HepG2 (cell line): ENCODE measurements at regions not wholly inside any gene's neighbourhood (a gene's known extent, or its start where the extent isn't known, plus 50 kb on each side); places are given as distances from the start of the nearest gene placed in this dataset.
A peak's percentile ranks its signal among the peaks of the same experiment; 100 is the strongest.

Source experiments
- BCL6 ChIP-seq: IDR thresholded peaks from 2 replicates; pipeline ENCODE4 v1.6.1; 2016; ENCODE audit warnings: missing genetic modification reagents, missing compliant biosample characterization
- EP300 ChIP-seq, 3 experiments: sonication (generic) in 1 of 3; formaldehyde crosslinking in 1 of 3; IDR thresholded peaks; 2 replicates each; pipeline versions ENCODE4 v1.5.1 to v1.6.1; 2011 to 2020; ENCODE audit warnings: low read depth in 2 of 3, low read length in 2 of 3, borderline replicate concordance in 1 of 3, improper control_type of control experiment in 1 of 3, mild to moderate bottlenecking in 1 of 3, missing genetic modification reagents in 1 of 3, moderate library complexity in 1 of 3
- GTF2F1 ChIP-seq: fragments of 150-350 bp; IDR thresholded peaks from 2 replicates; pipeline ENCODE4 v1.6.1; 2014; ENCODE audit warnings: low read length
- HNF4G ChIP-seq, 2 experiments: sonication (generic) in 1 of 2; formaldehyde crosslinking in 1 of 2; IDR thresholded peaks; 2 replicates each; pipeline versions ENCODE4 v1.4.0 to v1.6.1; 2011 to 2020; ENCODE audit warnings: borderline replicate concordance in 2 of 2, low read depth in 2 of 2, mild to moderate bottlenecking in 2 of 2, low read length in 1 of 2, missing genetic modification reagents in 1 of 2, moderate library complexity in 1 of 2
- HOXA5 ChIP-seq: sonication (generic); formaldehyde crosslinking; IDR thresholded peaks from 2 replicates; pipeline ENCODE4 v1.4.0; 2020; ENCODE audit warnings: missing genetic modification reagents
- IRX3 ChIP-seq: sonication (generic); formaldehyde crosslinking; IDR thresholded peaks from 2 replicates; pipeline ENCODE4 v1.8.1; 2023; ENCODE audit warnings: mild to moderate bottlenecking, low read depth, missing genetic modification reagents, borderline replicate concordance
- KLF6 ChIP-seq: IDR thresholded peaks from 2 replicates; pipeline ENCODE4 v1.8.0; 2016; ENCODE audit warnings: missing biosample characterization, missing genetic modification reagents
- MYNN ChIP-seq: sonication (generic); formaldehyde crosslinking; IDR thresholded peaks from 2 replicates; pipeline ENCODE4 v1.4.0; 2020; ENCODE audit warnings: mild to moderate bottlenecking, low read depth, missing genetic modification reagents
- MZF1 ChIP-seq: sonication (generic); formaldehyde crosslinking; IDR thresholded peaks from 2 replicates; pipeline ENCODE4 v1.8.1; 2023; ENCODE audit warnings: mild to moderate bottlenecking, missing genetic modification reagents, borderline replicate concordance
- NR1H2 ChIP-seq: sonication (generic); formaldehyde crosslinking; IDR thresholded peaks from 2 replicates; pipeline ENCODE4 v1.8.1; 2022; ENCODE audit warnings: low read depth, missing genetic modification reagents, borderline replicate concordance
- SALL2 ChIP-seq: sonication (generic); formaldehyde crosslinking; IDR thresholded peaks from 2 replicates; pipeline ENCODE4 v1.8.1; 2023; ENCODE audit warnings: mild to moderate bottlenecking, missing genetic modification reagents, inconsistent platforms
- TBX3 ChIP-seq: fragments of 450-650 bp; IDR thresholded peaks from 2 replicates; pipeline ENCODE4 v1.6.1; 2017; ENCODE audit warnings: antibody characterized with exemption, mild to moderate bottlenecking, inconsistent platforms, borderline replicate concordance
- U2AF2 ChIP-seq: fragments of 200-400 bp; formaldehyde crosslinking; IDR thresholded peaks from 2 replicates; pipeline ENCODE4 v1.6.1; 2017; ENCODE audit warnings: low read depth, mild to moderate bottlenecking, low read length
- WIZ ChIP-seq: sonication (generic); formaldehyde crosslinking; IDR thresholded peaks from 2 replicates; pipeline ENCODE4 v1.5.1; 2020; ENCODE audit warnings: mild to moderate bottlenecking, missing genetic modification reagents
- ZNF143 ChIP-seq: sonication (generic); formaldehyde crosslinking; IDR thresholded peaks from 2 replicates; pipeline ENCODE4 v1.4.0; 2020; ENCODE audit warnings: missing genetic modification reagents
- ZNF292 ChIP-seq: sonication (generic); formaldehyde crosslinking; IDR thresholded peaks from 2 replicates; pipeline ENCODE4 v1.8.1; 2022; ENCODE audit warnings: mild to moderate bottlenecking, low read depth, missing genetic modification reagents, borderline replicate concordance
- ZNF484 ChIP-seq: sonication (generic); formaldehyde crosslinking; IDR thresholded peaks from 2 replicates; pipeline ENCODE4 v1.5.1; 2020; ENCODE audit warnings: mild to moderate bottlenecking, low read depth, missing genetic modification reagents, borderline replicate concordance
- TF ChIP-seq, protein P1 (sequence below): sonication (generic); formaldehyde crosslinking; IDR thresholded peaks from 2 replicates; pipeline ENCODE4 v1.4.0; 2020; ENCODE audit warnings: mild to moderate bottlenecking, low read depth, missing genetic modification reagents
- TF ChIP-seq, protein P2 (sequence below): sonication (generic); formaldehyde crosslinking; IDR thresholded peaks from 2 replicates; pipeline ENCODE4 v1.5.1; 2020; ENCODE audit warnings: missing genetic modification reagents, mild to moderate bottlenecking, borderline replicate concordance
- TF ChIP-seq, protein P3 (sequence below): IDR thresholded peaks from 2 replicates; pipeline ENCODE4 v1.6.1; 2016; ENCODE audit warnings: missing genetic modification reagents, missing compliant biosample characterization
- TF ChIP-seq, protein P4 (sequence below): sonication (generic); formaldehyde crosslinking; IDR thresholded peaks from 2 replicates; pipeline ENCODE4 v1.4.0; 2020; ENCODE audit warnings: missing genetic modification reagents
- TF ChIP-seq, protein P5 (sequence below): sonication (generic); formaldehyde crosslinking; conservative IDR thresholded peaks from 2 replicates; pipeline ENCODE4 v1.5.0; 2020; ENCODE audit warnings: missing genetic modification reagents

DNA sequence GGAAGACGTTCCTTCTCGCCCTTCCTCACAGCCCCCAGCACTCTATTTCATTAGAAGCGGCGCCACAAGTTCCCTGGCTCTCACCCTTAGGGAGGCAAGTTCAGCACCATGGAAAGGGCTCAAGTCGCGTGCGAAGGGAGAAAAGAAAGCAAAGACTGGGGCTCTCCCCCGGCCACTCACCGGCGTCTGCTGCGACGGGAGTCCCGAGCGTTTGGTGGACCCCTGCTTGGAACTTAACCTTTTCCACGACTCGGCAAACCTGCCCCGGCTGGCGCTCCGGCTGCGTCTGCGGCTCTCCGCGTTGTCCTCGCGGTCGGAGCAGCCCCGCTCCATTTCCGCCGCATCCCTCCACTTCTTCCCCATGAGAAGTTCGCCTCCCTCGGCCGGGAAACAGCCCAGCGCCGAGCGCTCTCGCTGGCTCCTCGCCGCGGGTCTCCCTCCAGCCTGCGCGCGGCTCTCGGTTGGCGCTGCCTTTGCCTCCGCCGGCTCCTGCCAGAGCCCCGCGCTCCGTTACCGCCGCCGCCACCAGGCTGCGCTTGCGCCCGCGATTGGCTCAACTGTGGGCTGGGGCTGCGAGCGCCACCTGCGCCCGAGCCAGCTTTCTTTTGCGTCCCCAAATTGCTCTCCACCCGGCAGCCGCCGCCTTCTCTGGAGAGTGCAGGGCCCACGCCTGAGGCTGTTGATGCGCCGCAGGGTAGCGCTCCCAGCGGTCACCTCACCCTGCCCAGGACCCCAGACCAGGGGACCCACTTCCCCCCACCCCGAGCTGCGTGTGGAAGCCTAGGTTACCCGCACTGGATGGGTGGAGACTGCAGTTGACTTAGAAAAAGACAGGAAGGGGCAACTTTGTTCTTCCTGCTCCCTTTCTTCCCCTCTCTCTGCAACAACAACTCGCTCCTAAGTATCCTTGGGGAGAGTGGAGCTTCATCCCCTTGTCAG is 321.6 kb downstream of the CEMIP2 start (continued):
- TF ChIP-seq, protein P1, sequence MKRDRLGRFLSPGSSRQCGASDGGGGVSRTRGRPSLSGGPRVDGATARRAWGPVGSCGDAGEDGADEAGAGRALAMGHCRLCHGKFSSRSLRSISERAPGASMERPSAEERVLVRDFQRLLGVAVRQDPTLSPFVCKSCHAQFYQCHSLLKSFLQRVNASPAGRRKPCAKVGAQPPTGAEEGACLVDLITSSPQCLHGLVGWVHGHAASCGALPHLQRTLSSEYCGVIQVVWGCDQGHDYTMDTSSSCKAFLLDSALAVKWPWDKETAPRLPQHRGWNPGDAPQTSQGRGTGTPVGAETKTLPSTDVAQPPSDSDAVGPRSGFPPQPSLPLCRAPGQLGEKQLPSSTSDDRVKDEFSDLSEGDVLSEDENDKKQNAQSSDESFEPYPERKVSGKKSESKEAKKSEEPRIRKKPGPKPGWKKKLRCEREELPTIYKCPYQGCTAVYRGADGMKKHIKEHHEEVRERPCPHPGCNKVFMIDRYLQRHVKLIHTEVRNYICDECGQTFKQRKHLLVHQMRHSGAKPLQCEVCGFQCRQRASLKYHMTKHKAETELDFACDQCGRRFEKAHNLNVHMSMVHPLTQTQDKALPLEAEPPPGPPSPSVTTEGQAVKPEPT (CRISPR knock-in tag) = no peak
- TF ChIP-seq ZNF292 (CRISPR knock-in tag) = no peak
- TF ChIP-seq, protein P2, sequence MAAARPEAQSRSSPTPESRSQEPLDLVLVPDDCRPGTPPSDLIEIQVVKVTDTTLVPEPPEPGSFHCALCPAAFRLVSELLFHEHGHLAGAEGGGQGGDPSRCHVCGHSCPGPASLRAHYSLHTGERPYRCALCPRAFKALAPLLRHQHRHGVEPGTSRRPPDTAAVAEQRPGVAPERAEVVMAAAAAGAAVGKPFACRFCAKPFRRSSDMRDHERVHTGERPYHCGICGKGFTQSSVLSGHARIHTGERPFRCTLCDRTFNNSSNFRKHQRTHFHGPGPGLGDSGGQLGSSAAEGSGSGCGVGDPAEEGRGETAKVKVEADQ (CRISPR knock-in tag) = no peak
- TF ChIP-seq, protein P3, sequence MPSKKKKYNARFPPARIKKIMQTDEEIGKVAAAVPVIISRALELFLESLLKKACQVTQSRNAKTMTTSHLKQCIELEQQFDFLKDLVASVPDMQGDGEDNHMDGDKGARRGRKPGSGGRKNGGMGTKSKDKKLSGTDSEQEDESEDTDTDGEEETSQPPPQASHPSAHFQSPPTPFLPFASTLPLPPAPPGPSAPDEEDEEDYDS = no peak
- no peak for TF ChIP-seq U2AF2
- TF ChIP-seq MZF1 (CRISPR knock-in tag) = no peak
- TF ChIP-seq ZNF484 (CRISPR knock-in tag) = no peak
- TF ChIP-seq, protein P4, sequence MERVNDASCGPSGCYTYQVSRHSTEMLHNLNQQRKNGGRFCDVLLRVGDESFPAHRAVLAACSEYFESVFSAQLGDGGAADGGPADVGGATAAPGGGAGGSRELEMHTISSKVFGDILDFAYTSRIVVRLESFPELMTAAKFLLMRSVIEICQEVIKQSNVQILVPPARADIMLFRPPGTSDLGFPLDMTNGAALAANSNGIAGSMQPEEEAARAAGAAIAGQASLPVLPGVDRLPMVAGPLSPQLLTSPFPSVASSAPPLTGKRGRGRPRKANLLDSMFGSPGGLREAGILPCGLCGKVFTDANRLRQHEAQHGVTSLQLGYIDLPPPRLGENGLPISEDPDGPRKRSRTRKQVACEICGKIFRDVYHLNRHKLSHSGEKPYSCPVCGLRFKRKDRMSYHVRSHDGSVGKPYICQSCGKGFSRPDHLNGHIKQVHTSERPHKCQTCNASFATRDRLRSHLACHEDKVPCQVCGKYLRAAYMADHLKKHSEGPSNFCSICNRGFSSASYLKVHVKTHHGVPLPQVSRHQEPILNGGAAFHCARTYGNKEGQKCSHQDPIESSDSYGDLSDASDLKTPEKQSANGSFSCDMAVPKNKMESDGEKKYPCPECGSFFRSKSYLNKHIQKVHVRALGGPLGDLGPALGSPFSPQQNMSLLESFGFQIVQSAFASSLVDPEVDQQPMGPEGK = no peak
- TF ChIP-seq HOXA5 = peak; percentile 55; the same call in 1 of the 2 replicates
- no peak for TF ChIP-seq EP300 (IDR thresholded peaks at IDR 0.05; ENCODE audit: low read depth in 2 of 2, low read length in 2 of 2)
- no peak for TF ChIP-seq EP300 (CRISPR knock-in tag; IDR thresholded peaks at IDR 0.05; ENCODE audit: borderline replicate concordance)
- no peak for TF ChIP-seq SALL2 (CRISPR knock-in tag)
- no peak for TF ChIP-seq GTF2F1
- TF ChIP-seq, protein P5, sequence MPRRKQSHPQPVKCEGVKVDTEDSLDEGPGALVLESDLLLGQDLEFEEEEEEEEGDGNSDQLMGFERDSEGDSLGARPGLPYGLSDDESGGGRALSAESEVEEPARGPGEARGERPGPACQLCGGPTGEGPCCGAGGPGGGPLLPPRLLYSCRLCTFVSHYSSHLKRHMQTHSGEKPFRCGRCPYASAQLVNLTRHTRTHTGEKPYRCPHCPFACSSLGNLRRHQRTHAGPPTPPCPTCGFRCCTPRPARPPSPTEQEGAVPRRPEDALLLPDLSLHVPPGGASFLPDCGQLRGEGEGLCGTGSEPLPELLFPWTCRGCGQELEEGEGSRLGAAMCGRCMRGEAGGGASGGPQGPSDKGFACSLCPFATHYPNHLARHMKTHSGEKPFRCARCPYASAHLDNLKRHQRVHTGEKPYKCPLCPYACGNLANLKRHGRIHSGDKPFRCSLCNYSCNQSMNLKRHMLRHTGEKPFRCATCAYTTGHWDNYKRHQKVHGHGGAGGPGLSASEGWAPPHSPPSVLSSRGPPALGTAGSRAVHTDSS (CRISPR knock-in tag) = no peak
- TF ChIP-seq IRX3 (CRISPR knock-in tag) = no peak
- TF ChIP-seq TBX3 = no peak
- TF ChIP-seq HNF4G (IDR thresholded peaks at IDR 0.05; ENCODE audit: borderline replicate concordance, low read depth, low read length) = no peak
- no peak for TF ChIP-seq HNF4G (CRISPR knock-in tag; IDR thresholded peaks at IDR 0.05; ENCODE audit: borderline replicate concordance, low read depth)
- no peak for TF ChIP-seq KLF6 (CRISPR knock-in tag)
- TF ChIP-seq WIZ (CRISPR knock-in tag) = peak; percentile 93
- no peak for TF ChIP-seq NR1H2 (CRISPR knock-in tag)
- no peak for TF ChIP-seq MYNN (CRISPR knock-in tag)
- no peak for TF ChIP-seq BCL6 (CRISPR knock-in tag)
- TF ChIP-seq ZNF143 (CRISPR knock-in tag) = no peak
